Calu3 (cell line): ENCODE measurements at regions not wholly inside any gene's neighbourhood (a gene's known extent, or its start where the extent isn't known, plus 50 kb on each side); places are given as distances from the start of the nearest gene placed in this dataset.
A peak's percentile ranks its signal among the peaks of the same experiment; 100 is the strongest.
"Not testable (repeated sequence)": the region's sequence is repeated elsewhere in the genome, so short reads cannot be mapped to it uniquely, and the experiment has no call there.

ENCODE experiments used
- BruUV-seq: library from RNA; stranded (reverse); fragments of 400-500 nt; replicated peaks from 2 replicates; lab custom pipeline; 2021; lab: Mats Ljungman, UMichigan
- CTCF ChIA-PET: fragments of 300-600 bp; sonication (Branson Sonifier 250); formaldehyde crosslinking; loops from one replicate; lab custom pipeline; 2022; ENCODE audit warnings: antibody characterized with exemption; lab: Charles Lee
- DNase-seq: peaks from one replicate; pipeline ENCODE4 v3.0.0; 2022
- H3K27ac Mint-ChIP-seq: one replicate; pipeline ENCODE4 v1.8.0; 2022; ENCODE audit warnings: mixed read lengths; ENCODE audit not compliant: unreplicated experiment
- H3K27me3 Mint-ChIP-seq: one replicate; pipeline ENCODE4 v1.8.0; 2022; ENCODE audit warnings: mixed read lengths; ENCODE audit not compliant: unreplicated experiment
- H3K36me3 Mint-ChIP-seq: one replicate; pipeline ENCODE4 v1.8.0; 2022; ENCODE audit warnings: mild to moderate bottlenecking, moderate library complexity, mixed read lengths; ENCODE audit not compliant: insufficient read depth, unreplicated experiment
- H3K4me1 Mint-ChIP-seq: one replicate; pipeline ENCODE4 v1.8.0; 2022; ENCODE audit warnings: mild to moderate bottlenecking, low read depth, mixed read lengths; ENCODE audit not compliant: unreplicated experiment
- H3K4me3 Mint-ChIP-seq: one replicate; pipeline ENCODE4 v1.8.0; 2022; ENCODE audit warnings: mild to moderate bottlenecking, low read depth, moderate library complexity, mixed read lengths; ENCODE audit not compliant: unreplicated experiment
- H3K9me3 Mint-ChIP-seq: one replicate; pipeline ENCODE4 v1.8.0; 2022; ENCODE audit warnings: low read depth, mixed read lengths; ENCODE audit not compliant: unreplicated experiment
- CTCF ChIP-seq: fragments of 200-600 bp; IDR thresholded peaks from one replicate; pipeline ENCODE4 v1.8.0; 2022; ENCODE audit warnings: antibody characterized with exemption; ENCODE audit not compliant: unreplicated experiment
- intact Hi-C: fragments of 100-400 bp; cut with micrococcal nuclease; formaldehyde crosslinking; loops from one replicate; pipeline ENCODE4 v1.10.0; 2022; ENCODE audit not compliant: unreplicated experiment

- H3K36me3 Mint-ChIP-seq = no peaks in the 10 kb centered on the region
- TF ChIP-seq CTCF = no peak
- no peaks in the 10 kb centered on the region for H3K9me3 Mint-ChIP-seq
- CTCF ChIA-PET = no interaction called here
- H3K4me1 Mint-ChIP-seq = peaks cover 26% of the 10 kb centered on the region
- DNase-seq = no peak
- no TSS peak for BruUV-seq
- no peak overlapping the region for H3K27ac Mint-ChIP-seq
- no peaks in the 10 kb centered on the region for H3K27me3 Mint-ChIP-seq
- H3K4me3 Mint-ChIP-seq = no peak overlapping the region
- intact Hi-C loops = loop anchor here (10.0 kb wide), 1 partner anchor 723 kb away; no protein-coding TSS in a partner anchor
Measured at GRCh38 chr1:172727275-172727857, 68.5 kb downstream of the FASLG start.

- H3K36me3 Mint-ChIP-seq = no peaks in the 10 kb centered on the region
- intact Hi-C loops = loop anchor here (10.0 kb wide), 1 partner anchor 723 kb away; no protein-coding TSS in a partner anchor
- no peaks in the 10 kb centered on the region for H3K9me3 Mint-ChIP-seq
- H3K4me1 Mint-ChIP-seq = peaks cover 26% of the 10 kb centered on the region
- peak; percentile 71 for TF ChIP-seq CTCF
- no peak overlapping the region for H3K27ac Mint-ChIP-seq
- H3K27me3 Mint-ChIP-seq = no peaks in the 10 kb centered on the region
- peak; percentile 38 for DNase-seq
- H3K4me3 Mint-ChIP-seq = no peak overlapping the region
- CTCF ChIA-PET = no interaction called here
- no TSS peak for BruUV-seq
Measured at GRCh38 chr1:172727956-172728603, 69.2 kb downstream of the FASLG start.

GRCh38 chr1:172728705-172729104 is 69.8 kb downstream of the FASLG start:
- H3K4me3 Mint-ChIP-seq, BruUV-seq, H3K27ac Mint-ChIP-seq, H3K27me3 Mint-ChIP-seq, DNase-seq, H3K9me3 Mint-ChIP-seq, H3K36me3 Mint-ChIP-seq: not testable (repeated sequence)
- intact Hi-C loops = loop anchor here (10.0 kb wide), 1 partner anchor 724 kb away; no protein-coding TSS in a partner anchor
- H3K4me1 Mint-ChIP-seq = peaks cover 19% of the 10 kb centered on the region
- CTCF ChIA-PET = interaction anchor here (1.1 kb wide), 1 partner anchor 9 kb away, joined by 3 read pairs; no protein-coding TSS in a partner anchor

- no peak for DNase-seq
- Mint-ChIP-seq H3K27me3 (no peaks in the 10 kb centered on the region), H3K9me3 (no peaks in the 10 kb centered on the region), H3K4me1 (peaks cover 8% of the 10 kb centered on the region), H3K36me3 (no peaks in the 10 kb centered on the region), H3K4me3 (no peak overlapping the region), H3K27ac (no peak overlapping the region)
- intact Hi-C loops = no loop called here
- TF ChIP-seq CTCF = no peak
- CTCF ChIA-PET = interaction anchor here (0.6 kb wide), 1 partner anchor 282 kb away, joined by 3 read pairs; no protein-coding TSS in a partner anchor
- no TSS peak for BruUV-seq
Measured at GRCh38 chr1:172732427-172732826, 73.5 kb downstream of the FASLG start.

GRCh38 chr1:172733815-172734214 is 74.9 kb downstream of the FASLG start:
- Mint-ChIP-seq H3K4me1 (peaks cover 8% of the 10 kb centered on the region), H3K4me3 (no peak overlapping the region), H3K27ac (no peak overlapping the region), H3K27me3 (no peaks in the 10 kb centered on the region), H3K36me3 (no peaks in the 10 kb centered on the region), H3K9me3 (no peaks in the 10 kb centered on the region)
- CTCF ChIA-PET = no interaction called here
- intact Hi-C loops = no loop called here
- TF ChIP-seq CTCF = no peak
- DNase-seq = no peak
- BruUV-seq = no TSS peak
